HCT116 (cell line): ENCODE measurements at regions not wholly inside any gene's neighbourhood (a gene's known extent, or its start where the extent isn't known, plus 50 kb on each side); places are given as distances from the start of the nearest gene placed in this dataset.

ENCODE experiments used
- ATAC-seq: fragments of 200-7000 bp; cut with Tn5 transposase; 2 replicates; pipeline ENCODE4 v1.9.1; 2020; ENCODE audit warnings: mild to moderate bottlenecking, moderate library complexity
- BruUV-seq: library from RNA; stranded (reverse); fragments of 400-500 nt; replicated peaks from 2 replicates; lab custom pipeline; 2021; lab: Mats Ljungman, UMichigan
- CTCF ChIA-PET: fragments of 300-600 bp; sonication (Branson Sonifier 250); formaldehyde crosslinking; loops from one replicate; lab custom pipeline; 2021; ENCODE audit warnings: antibody characterized with exemption; lab: Charles Lee
- POLR2A ChIA-PET: fragments of 300-600, 350-600 bp; sonication (Branson Sonifier 250); formaldehyde crosslinking; loops from one replicate; lab custom pipeline; 2021; ENCODE audit warnings: antibody characterized with exemption; lab: Charles Lee
- RAD21 ChIA-PET, 2 experiments: fragments of 300-600 bp; sonication (Branson Sonifier 250); formaldehyde crosslinking; loops; one replicate each; lab custom pipeline; 2023; ENCODE audit warnings: low total read pairs in 2 of 2; ENCODE audit not compliant: uncharacterized antibody in 2 of 2, unreplicated experiment in 2 of 2, low non-redundant PET in 1 of 2; lab: Charles Lee
- DNase-seq: peaks from one replicate; pipeline ENCODE4 v3.0.0-alpha.2; 2010; ENCODE audit warnings: low read depth, low spot score
- H2AFZ ChIP-seq: fragments of 200-600 bp; shearing (Covaris generic), sonication (generic); 2 replicates; pipeline ENCODE4 v1.6.1; 2017; ENCODE audit warnings: low read depth, mixed run types, mixed read lengths, antibody characterized with exemption, low read length; ENCODE audit not compliant: poor library complexity, severe bottlenecking
- H3K27ac ChIP-seq: 2 replicates; pipeline ENCODE4 v1.5.1; 2012; ENCODE audit warnings: low read depth, low read length
- H3K27me3 ChIP-seq: fragments of 200-600 bp; sonication (generic); 2 replicates; pipeline ENCODE4 v1.6.1; 2016; ENCODE audit warnings: mixed run types, low read length, mixed read lengths; ENCODE audit not compliant: insufficient read depth
- H3K36me3 ChIP-seq, 2 experiments: fragments of 200-500 bp in 1 of 2; fragments of 200-600 bp in 1 of 2; sonication (Bioruptor generic) in 1 of 2; sonication (generic) in 1 of 2; 2 replicates each; pipeline versions ENCODE4 v1.5.1 to v1.6.1; 2014 to 2016; ENCODE audit warnings: low read length in 2 of 2, inconsistent platforms in 1 of 2, mixed read lengths in 1 of 2, mixed run types in 1 of 2; ENCODE audit not compliant: insufficient read depth in 2 of 2, control insufficient read depth in 1 of 2
- H3K4me1 ChIP-seq, 2 experiments: fragments of 200-600 bp in 1 of 2; sonication (generic) in 1 of 2; 2 replicates each; pipeline versions ENCODE4 v1.5.1 to v1.6.1; 2012 to 2017; ENCODE audit warnings: low read length in 2 of 2, inconsistent platforms in 1 of 2, mild to moderate bottlenecking in 1 of 2, mixed read lengths in 1 of 2, mixed run types in 1 of 2, moderate library complexity in 1 of 2; ENCODE audit not compliant: insufficient read depth in 2 of 2, control insufficient read depth in 1 of 2
- H3K4me2 ChIP-seq: fragments of 200-600 bp; sonication (generic); 2 replicates; pipeline ENCODE4 v1.6.1; 2017; ENCODE audit warnings: mixed run types, low read length, mixed read lengths
- H3K4me3 ChIP-seq, 2 experiments: fragments of 200-600 bp in 1 of 2; sonication (generic) in 1 of 2; replicated peaks in 1 of 2; 2 replicates each; pipeline ENCODE4 v1.5.1; 2011 to 2016; ENCODE audit warnings: low read length in 2 of 2, control low read depth in 1 of 2, low read depth in 1 of 2, mild to moderate bottlenecking in 1 of 2, mixed read lengths in 1 of 2, mixed run types in 1 of 2
- H3K79me2 ChIP-seq: fragments of 200-600 bp; sonication (generic); 2 replicates; pipeline ENCODE4 v1.6.1; 2017; ENCODE audit warnings: mild to moderate bottlenecking, mixed run types, low read length, moderate library complexity, mixed read lengths; ENCODE audit not compliant: insufficient read depth
- H3K9ac ChIP-seq: fragments of 200-600 bp; sonication (generic); 2 replicates; pipeline ENCODE4 v1.6.1; 2016; ENCODE audit warnings: low read length, mixed read lengths
- H3K9me2 ChIP-seq: fragments of 200-600 bp; sonication (generic), shearing (Covaris generic); 2 replicates; pipeline ENCODE4 v1.6.1; 2017; ENCODE audit warnings: mixed run types, mild to moderate bottlenecking, moderate library complexity; ENCODE audit not compliant: insufficient read depth
- H3K9me3 ChIP-seq, 2 experiments: fragments of 200-500 bp in 1 of 2; fragments of 200-600 bp in 1 of 2; sonication (Bioruptor generic) in 1 of 2; sonication (generic) in 1 of 2; 2 replicates each; pipeline ENCODE4 v1.6.1; 2014 to 2017; ENCODE audit warnings: low read length in 2 of 2, mixed read lengths in 2 of 2, inconsistent platforms in 1 of 2, low read depth in 1 of 2, mild to moderate bottlenecking in 1 of 2, mixed run types in 1 of 2, moderate library complexity in 1 of 2; ENCODE audit not compliant: control insufficient read depth in 1 of 2, insufficient read depth in 1 of 2
- H4K20me1 ChIP-seq: fragments of 200-600 bp; sonication (generic), shearing (Covaris generic); 2 replicates; pipeline ENCODE4 v1.6.1; 2017; ENCODE audit warnings: mixed run types, mild to moderate bottlenecking, moderate library complexity; ENCODE audit not compliant: insufficient read depth
- CBX3 ChIP-seq: IDR thresholded peaks from 2 replicates; pipeline ENCODE4 v1.6.1; 2012; ENCODE audit warnings: low read depth
- CEBPB ChIP-seq: IDR thresholded peaks from 2 replicates; pipeline ENCODE4 v1.6.1; 2012; ENCODE audit warnings: low read depth
- ELF1 ChIP-seq: IDR thresholded peaks from 2 replicates; pipeline ENCODE4 v1.6.1; 2012; ENCODE audit warnings: low read depth, borderline replicate concordance
- EZH2 ChIP-seq: fragments of 200-600 bp; sonication (generic); IDR thresholded peaks from 2 replicates; pipeline ENCODE4 v1.6.1; 2017; ENCODE audit warnings: antibody characterized with exemption, mixed run types
- EZH2phosphoT487 ChIP-seq: fragments of 200-600 bp; IDR thresholded peaks from 2 replicates; pipeline ENCODE4 v1.6.1; 2018; ENCODE audit warnings: antibody characterized with exemption, borderline replicate concordance
- FOSL1 ChIP-seq: IDR thresholded peaks from 2 replicates; pipeline ENCODE4 v1.6.1; 2012; ENCODE audit warnings: low read depth
- POLR2A ChIP-seq: IDR thresholded peaks from 2 replicates; pipeline ENCODE4 v1.7.0; 2011; ENCODE audit warnings: borderline replicate concordance; ENCODE audit not compliant: insufficient read depth, insufficient read length; ENCODE audit errors: extremely low read depth
- POLR2AphosphoS5 ChIP-seq: IDR thresholded peaks from 2 replicates; pipeline ENCODE4 v1.6.1; 2011; ENCODE audit warnings: mild to moderate bottlenecking, low read depth, low read length, moderate library complexity
- SIN3A ChIP-seq: IDR thresholded peaks from 2 replicates; pipeline ENCODE4 v1.6.1; 2012; ENCODE audit warnings: low read depth
- SP1 ChIP-seq: IDR thresholded peaks from 2 replicates; pipeline ENCODE4 v1.6.1; 2012; ENCODE audit warnings: low read depth
- SRF ChIP-seq: IDR thresholded peaks from 2 replicates; pipeline ENCODE4 v1.6.1; 2012; ENCODE audit warnings: low read depth
- TCF7L2 ChIP-seq: IDR thresholded peaks from 2 replicates; pipeline ENCODE4 v1.7.0; 2011; ENCODE audit warnings: borderline replicate concordance, inconsistent platforms; ENCODE audit not compliant: insufficient read depth, insufficient read length; ENCODE audit errors: extremely low read depth
- YY1 ChIP-seq: IDR thresholded peaks from 2 replicates; pipeline ENCODE4 v1.6.1; 2011; ENCODE audit warnings: low read length, low read depth, moderate library complexity, mild to moderate bottlenecking; ENCODE audit not compliant: insufficient replicate concordance; ENCODE audit errors: extremely low read depth
- ZNF274 ChIP-seq: fragments of 200-500 bp; sonication (Bioruptor generic); IDR thresholded peaks from 2 replicates; pipeline ENCODE4 v1.6.1; 2014; ENCODE audit warnings: mild to moderate bottlenecking, low read depth, low read length, inconsistent platforms
- intact Hi-C: fragments of 100-400 bp; cut with micrococcal nuclease; formaldehyde crosslinking; loops from 2 replicates; pipeline ENCODE4 v1.10.0; 2022
- TF ChIP-seq, protein P1 (sequence below): IDR thresholded peaks from 2 replicates; pipeline ENCODE4 v1.6.1; 2011; ENCODE audit warnings: mild to moderate bottlenecking, low read length, moderate library complexity; ENCODE audit not compliant: insufficient replicate concordance; ENCODE audit errors: extremely low read depth
- TF ChIP-seq, protein P2 (sequence below): IDR thresholded peaks from 2 replicates; pipeline ENCODE4 v1.6.1; 2012; ENCODE audit warnings: low read depth
- TF ChIP-seq, protein P3 (sequence below): IDR thresholded peaks from 2 replicates; pipeline ENCODE4 v1.6.1; 2012

DNA sequence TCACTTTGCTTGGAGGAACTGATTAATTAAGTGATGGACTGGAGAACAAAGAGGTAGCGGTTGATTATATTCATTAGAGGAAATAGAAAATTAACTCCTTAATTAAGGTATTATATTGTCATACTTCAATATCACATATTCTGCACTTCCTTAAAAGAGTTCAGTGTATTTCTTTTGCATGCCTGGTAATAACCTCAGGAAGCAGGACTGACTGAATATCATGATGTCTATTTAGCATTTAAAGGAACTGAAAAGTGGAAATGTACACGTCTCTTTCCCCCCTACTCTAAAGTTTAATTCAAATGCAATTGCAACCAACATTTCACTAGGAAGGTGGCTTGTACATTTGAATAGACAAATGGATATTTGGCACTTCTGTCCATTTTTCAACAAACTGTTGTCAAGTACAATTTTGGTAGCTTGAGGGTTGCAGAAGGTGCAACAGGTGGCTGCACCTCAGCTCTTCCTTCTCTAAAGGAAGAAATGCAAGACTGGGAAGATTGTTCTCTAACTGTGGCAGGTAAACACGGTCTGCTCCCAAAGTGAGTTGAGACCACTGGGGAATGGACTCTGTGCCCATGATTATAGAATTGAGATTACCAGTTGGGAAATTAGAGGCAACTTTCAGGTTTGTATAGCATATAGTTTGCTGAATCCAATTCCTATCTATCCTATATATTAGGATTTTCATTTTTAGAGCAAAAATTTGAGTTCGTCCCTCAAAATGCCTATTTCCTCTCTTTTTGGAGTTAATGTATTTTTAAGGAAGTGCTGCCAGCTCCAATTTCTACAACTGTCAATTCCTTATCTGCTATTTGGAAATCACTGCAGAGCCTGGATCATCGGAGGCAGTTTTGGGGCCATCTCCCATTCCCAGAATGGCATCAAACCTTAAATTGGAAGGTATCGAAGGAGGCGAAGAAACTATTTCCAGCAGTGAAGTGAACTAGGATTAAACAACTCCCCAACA, 98.9 kb upstream of the TAF11L2 start (continued):
- TF ChIP-seq, protein P1, sequence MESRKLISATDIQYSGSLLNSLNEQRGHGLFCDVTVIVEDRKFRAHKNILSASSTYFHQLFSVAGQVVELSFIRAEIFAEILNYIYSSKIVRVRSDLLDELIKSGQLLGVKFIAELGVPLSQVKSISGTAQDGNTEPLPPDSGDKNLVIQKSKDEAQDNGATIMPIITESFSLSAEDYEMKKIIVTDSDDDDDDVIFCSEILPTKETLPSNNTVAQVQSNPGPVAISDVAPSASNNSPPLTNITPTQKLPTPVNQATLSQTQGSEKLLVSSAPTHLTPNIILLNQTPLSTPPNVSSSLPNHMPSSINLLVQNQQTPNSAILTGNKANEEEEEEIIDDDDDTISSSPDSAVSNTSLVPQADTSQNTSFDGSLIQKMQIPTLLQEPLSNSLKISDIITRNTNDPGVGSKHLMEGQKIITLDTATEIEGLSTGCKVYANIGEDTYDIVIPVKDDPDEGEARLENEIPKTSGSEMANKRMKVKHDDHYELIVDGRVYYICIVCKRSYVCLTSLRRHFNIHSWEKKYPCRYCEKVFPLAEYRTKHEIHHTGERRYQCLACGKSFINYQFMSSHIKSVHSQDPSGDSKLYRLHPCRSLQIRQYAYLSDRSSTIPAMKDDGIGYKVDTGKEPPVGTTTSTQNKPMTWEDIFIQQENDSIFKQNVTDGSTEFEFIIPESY: no peak
- TF ChIP-seq, all 23 proteins: peak for 0

DNA sequence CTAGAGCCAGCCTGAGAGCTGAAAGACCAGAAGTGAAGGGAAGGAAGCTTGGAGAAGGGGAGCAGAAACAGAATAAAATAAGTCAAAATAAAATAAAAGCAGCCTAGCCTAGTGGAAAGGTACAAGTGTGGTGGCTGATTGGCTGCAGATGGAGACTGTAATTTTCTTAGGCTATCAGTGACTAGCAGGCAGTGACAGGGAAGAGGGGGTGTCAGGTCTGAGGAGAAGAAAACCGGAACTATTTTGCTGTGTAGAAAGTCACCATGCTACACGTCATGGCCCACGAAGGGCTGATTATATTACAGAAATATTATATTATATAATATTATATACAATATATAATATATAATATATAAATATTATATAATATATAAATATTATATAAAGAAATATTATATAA, 98.1 kb upstream of the TAF11L2 start:
- intact Hi-C loops: no loop called here
- TF ChIP-seq POLR2AphosphoS5: no peak
- TF ChIP-seq, protein P2, sequence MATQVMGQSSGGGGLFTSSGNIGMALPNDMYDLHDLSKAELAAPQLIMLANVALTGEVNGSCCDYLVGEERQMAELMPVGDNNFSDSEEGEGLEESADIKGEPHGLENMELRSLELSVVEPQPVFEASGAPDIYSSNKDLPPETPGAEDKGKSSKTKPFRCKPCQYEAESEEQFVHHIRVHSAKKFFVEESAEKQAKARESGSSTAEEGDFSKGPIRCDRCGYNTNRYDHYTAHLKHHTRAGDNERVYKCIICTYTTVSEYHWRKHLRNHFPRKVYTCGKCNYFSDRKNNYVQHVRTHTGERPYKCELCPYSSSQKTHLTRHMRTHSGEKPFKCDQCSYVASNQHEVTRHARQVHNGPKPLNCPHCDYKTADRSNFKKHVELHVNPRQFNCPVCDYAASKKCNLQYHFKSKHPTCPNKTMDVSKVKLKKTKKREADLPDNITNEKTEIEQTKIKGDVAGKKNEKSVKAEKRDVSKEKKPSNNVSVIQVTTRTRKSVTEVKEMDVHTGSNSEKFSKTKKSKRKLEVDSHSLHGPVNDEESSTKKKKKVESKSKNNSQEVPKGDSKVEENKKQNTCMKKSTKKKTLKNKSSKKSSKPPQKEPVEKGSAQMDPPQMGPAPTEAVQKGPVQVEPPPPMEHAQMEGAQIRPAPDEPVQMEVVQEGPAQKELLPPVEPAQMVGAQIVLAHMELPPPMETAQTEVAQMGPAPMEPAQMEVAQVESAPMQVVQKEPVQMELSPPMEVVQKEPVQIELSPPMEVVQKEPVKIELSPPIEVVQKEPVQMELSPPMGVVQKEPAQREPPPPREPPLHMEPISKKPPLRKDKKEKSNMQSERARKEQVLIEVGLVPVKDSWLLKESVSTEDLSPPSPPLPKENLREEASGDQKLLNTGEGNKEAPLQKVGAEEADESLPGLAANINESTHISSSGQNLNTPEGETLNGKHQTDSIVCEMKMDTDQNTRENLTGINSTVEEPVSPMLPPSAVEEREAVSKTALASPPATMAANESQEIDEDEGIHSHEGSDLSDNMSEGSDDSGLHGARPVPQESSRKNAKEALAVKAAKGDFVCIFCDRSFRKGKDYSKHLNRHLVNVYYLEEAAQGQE: no peak
- TF ChIP-seq EZH2phosphoT487: no peak
- TF ChIP-seq ZNF274: no peak
- TF ChIP-seq POLR2A: no peak
- no peak for TF ChIP-seq CEBPB
- no peak for TF ChIP-seq EZH2
- TF ChIP-seq SRF: no peak
- TF ChIP-seq SIN3A: no peak
- no peak for TF ChIP-seq ELF1
- no peak for TF ChIP-seq SP1
- TF ChIP-seq CBX3: no peak
- TF ChIP-seq FOSL1: no peak
- TF ChIP-seq, protein P3, sequence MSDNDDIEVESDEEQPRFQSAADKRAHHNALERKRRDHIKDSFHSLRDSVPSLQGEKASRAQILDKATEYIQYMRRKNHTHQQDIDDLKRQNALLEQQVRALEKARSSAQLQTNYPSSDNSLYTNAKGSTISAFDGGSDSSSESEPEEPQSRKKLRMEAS: no peak
- TF ChIP-seq TCF7L2: no peak
- no peak for TF ChIP-seq YY1

More for the DNA sequence above, 98.1 kb upstream of the TAF11L2 start:
- RAD21 ChIA-PET: no interaction called here
- Histone ChIP-seq H3K4me3 (no peak overlapping the region), H3K4me2 (no peak overlapping the region), H2AFZ (no peak overlapping the region), H3K9me3 (peaks cover 0 to 3% of the 10 kb centered on the region in 2 experiments; a peak in 1 of 4 replicates), H3K27ac (no peak overlapping the region), H3K27me3 (no peaks in the 10 kb centered on the region), H4K20me1 (no peaks in the 10 kb centered on the region), H3K36me3 (no peaks in the 10 kb centered on the region), H3K79me2 (no peaks in the 10 kb centered on the region), H3K9ac (no peak overlapping the region), H3K9me2 (no peaks in the 10 kb centered on the region), H3K4me1 (no peaks in the 10 kb centered on the region)
- CTCF ChIA-PET: no interaction called here
- ATAC-seq (no peak), DNase-seq (no peak)
- POLR2A ChIA-PET: no interaction called here
- no TSS peak for BruUV-seq
